ENCODE measurements at regions not wholly inside any gene's neighbourhood (a gene's known extent, or its start where the extent isn't known, plus 50 kb on each side); places are given as distances from the start of the nearest gene placed in this dataset.

GRCh38 chr12:118743896-118744700 lies 237.2 kb upstream of the SRRM4 start:
- Histone ChIP-seq H3K27ac (ENCODE audit: extremely low read depth, low read depth, low read length) (no peak overlapping the region), H3K36me3 (ENCODE audit: control insufficient read depth, insufficient read depth, low read length) (no peaks in the 10 kb centered on the region), H2AFZ (ENCODE audit: low read depth, low read length) (no peak overlapping the region), H4K20me1 (replicated peaks; ENCODE audit: control insufficient read depth, insufficient read depth, low read length) (no peaks in the 10 kb centered on the region), H3K4me2 (ENCODE audit: insufficient read depth, low read length) (no peak overlapping the region), H3K79me2 (ENCODE audit: control insufficient read depth, insufficient read depth, low read length) (no peaks in the 10 kb centered on the region), H3K9me1 (ENCODE audit: control insufficient read depth, insufficient read depth, low read length) (no peaks in the 10 kb centered on the region), H3K27me3 (ENCODE audit: control insufficient read depth in 2 of 2, insufficient read depth in 2 of 2, low read length in 2 of 2) (no peaks in the 10 kb centered on the region), H3K4me3 (no peak overlapping the region), H3K4me1 (replicated peaks in 1 of 2; ENCODE audit: control insufficient read depth in 2 of 2, insufficient read depth in 2 of 2, low read length in 2 of 2) (no peaks in the 10 kb centered on the region), H3K9ac (ENCODE audit: insufficient read depth in 1 of 2, low read depth in 2 of 2, low read length in 2 of 2) (no peak overlapping the region), H3K9me3 (replicated peaks; ENCODE audit: control insufficient read depth, insufficient read depth, low read depth, low read length) (no peaks in the 10 kb centered on the region)
- ChIA-PET CTCF (ENCODE audit: low intra/inter-chr PET ratio) (no interaction called here), POLR2A (no interaction called here)
- BruUV-seq (replicated peaks) = no TSS peak
- TF ChIP-seq NFIC (IDR thresholded peaks at IDR 0.05) (0 out of 2 replicates have a peak, but pooled peaks have one; percentile 19), SMAD3 (CRISPR knock-in tag; conservative IDR thresholded peaks at IDR 0.05) (no peak)
- FAIRE-seq (no peak), ATAC-seq (no peak), DNase-seq (ENCODE audit: extremely low read depth in 1 of 4, low spot score in 3 of 4) (no peak)
- in situ Hi-C loops (cut with MboI) = no loop called here
- whole genome bisulfite sequencing (ENCODE audit: insufficient coverage, low coverage, missing lambda C conversion rate) = 0% methylated on average over 4 of the region's 4 CpGs
- intact Hi-C loops (cut with micrococcal nuclease) = no loop called here

GRCh38 chr12:118746176-118746575 lies 235.2 kb upstream of the SRRM4 start:
- in situ Hi-C loops (cut with MboI) (no loop called here), intact Hi-C loops (cut with micrococcal nuclease) (no loop called here)
- BruUV-seq (replicated peaks) = no TSS peak
- ChIA-PET POLR2A (no interaction called here), CTCF (ENCODE audit: low intra/inter-chr PET ratio) (no interaction called here)
- no peak overlapping the region for H3K9ac ChIP-seq (ENCODE audit: insufficient read depth in 1 of 2, low read depth in 2 of 2, low read length in 2 of 2)
- no peak for ATAC-seq
- H3K9me1 ChIP-seq (ENCODE audit: control insufficient read depth, insufficient read depth, low read length) = no peaks in the 10 kb centered on the region
- no peaks in the 10 kb centered on the region for H3K36me3 ChIP-seq (ENCODE audit: control insufficient read depth, insufficient read depth, low read length)
- H3K27me3 ChIP-seq (ENCODE audit: control insufficient read depth in 2 of 2, insufficient read depth in 2 of 2, low read length in 2 of 2) = no peaks in the 10 kb centered on the region
- DNase-seq (ENCODE audit: extremely low read depth in 1 of 4, low spot score in 3 of 4) = no peak
- no peak overlapping the region for H3K4me3 ChIP-seq
- H3K27ac ChIP-seq (ENCODE audit: extremely low read depth, low read depth, low read length) = no peak overlapping the region
- no peak overlapping the region for H2AFZ ChIP-seq (ENCODE audit: low read depth, low read length)
- H4K20me1 ChIP-seq (replicated peaks; ENCODE audit: control insufficient read depth, insufficient read depth, low read length) = no peaks in the 10 kb centered on the region
- no peak for FAIRE-seq
- no peak overlapping the region for H3K4me2 ChIP-seq (ENCODE audit: insufficient read depth, low read length)
- 0% methylated on average over 3 of the region's 3 CpGs for WGBS (ENCODE audit: insufficient coverage, low coverage, missing lambda C conversion rate)
- H3K9me3 ChIP-seq (replicated peaks; ENCODE audit: control insufficient read depth, insufficient read depth, low read depth, low read length) = no peaks in the 10 kb centered on the region
- no peak for TF ChIP-seq RBM17 (IDR thresholded peaks at IDR 0.05; ENCODE audit: borderline replicate concordance, low read depth, low read length)
- H3K79me2 ChIP-seq (ENCODE audit: control insufficient read depth, insufficient read depth, low read length) = no peaks in the 10 kb centered on the region
- no peaks in the 10 kb centered on the region for H3K4me1 ChIP-seq (replicated peaks in 1 of 2; ENCODE audit: control insufficient read depth in 2 of 2, insufficient read depth in 2 of 2, low read length in 2 of 2)
